HG03066 (cell line): ENCODE measurements at regions not wholly inside any gene's neighbourhood (a gene's known extent, or its start where the extent isn't known, plus 50 kb on each side); places are given as distances from the start of the nearest gene placed in this dataset.
"Not testable (repeated sequence)": the region's sequence is repeated elsewhere in the genome, so short reads cannot be mapped to it uniquely, and the experiment has no call there.

Source experiments
- ATAC-seq: cut with Tn5 transposase; IDR thresholded peaks from one replicate; pipeline ENCODE4 v1.9.1; 2021; ENCODE audit warnings: low read depth; ENCODE audit not compliant: unreplicated experiment

DNA sequence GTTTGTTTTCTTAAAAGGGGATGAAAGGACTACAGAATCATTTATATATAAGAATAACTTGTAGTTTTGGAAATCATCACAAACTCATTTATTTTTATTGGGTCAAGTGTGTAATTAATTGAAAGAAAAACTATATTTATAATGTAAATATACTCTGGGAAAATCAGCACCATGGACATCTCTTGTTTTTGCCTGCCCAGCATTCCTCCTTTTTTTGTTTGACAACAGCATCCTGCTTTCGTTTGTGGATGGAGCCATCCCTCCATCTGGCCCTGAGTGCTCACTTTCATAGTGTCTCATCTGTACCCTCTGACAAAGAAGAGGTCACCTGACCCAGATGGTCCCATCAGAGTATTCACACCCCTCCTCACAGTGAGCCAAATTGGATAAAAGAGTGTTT is 308.2 kb upstream of the HTR1E start:
- no peak for ATAC-seq

DNA sequence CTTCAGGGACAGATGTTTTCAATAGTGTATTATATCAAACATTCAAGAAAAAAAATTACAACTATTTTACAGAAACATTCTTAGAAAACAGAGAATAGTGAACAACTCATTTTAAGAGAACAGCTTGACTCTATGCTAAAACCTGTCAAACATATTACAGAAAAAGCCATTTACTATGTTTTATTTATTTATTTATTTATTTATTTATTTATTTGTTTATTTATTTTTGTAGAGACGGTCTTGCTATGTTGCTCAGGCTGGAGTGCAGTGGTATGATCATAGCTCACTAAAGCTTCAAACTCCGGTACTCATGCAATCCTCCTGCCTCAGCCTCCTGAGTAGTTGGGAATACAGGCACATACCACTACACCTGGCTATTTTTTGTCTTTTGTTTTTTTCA is 317.9 kb upstream of the HTR1E start:
- ATAC-seq = no peak

DNA sequence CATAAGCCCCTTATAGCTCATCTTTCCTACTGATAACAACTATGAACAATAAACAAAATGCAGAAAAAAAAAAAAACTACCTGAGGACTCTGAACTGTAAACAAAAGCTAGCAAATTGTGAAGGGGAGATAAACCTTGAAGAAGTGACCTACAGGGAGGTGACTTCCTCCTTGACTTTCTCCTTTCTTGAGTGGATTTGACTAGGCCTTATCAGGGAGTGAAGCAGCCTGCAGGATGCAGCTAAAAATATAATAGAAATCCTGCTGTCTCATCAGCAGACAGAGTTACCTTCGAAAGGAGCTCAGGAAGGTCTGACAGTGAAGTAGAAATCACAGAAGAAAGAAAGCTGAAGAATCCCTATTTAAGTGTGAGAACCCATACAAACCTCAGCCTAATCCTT is 322.0 kb upstream of the HTR1E start:
- no peak for ATAC-seq

DNA sequence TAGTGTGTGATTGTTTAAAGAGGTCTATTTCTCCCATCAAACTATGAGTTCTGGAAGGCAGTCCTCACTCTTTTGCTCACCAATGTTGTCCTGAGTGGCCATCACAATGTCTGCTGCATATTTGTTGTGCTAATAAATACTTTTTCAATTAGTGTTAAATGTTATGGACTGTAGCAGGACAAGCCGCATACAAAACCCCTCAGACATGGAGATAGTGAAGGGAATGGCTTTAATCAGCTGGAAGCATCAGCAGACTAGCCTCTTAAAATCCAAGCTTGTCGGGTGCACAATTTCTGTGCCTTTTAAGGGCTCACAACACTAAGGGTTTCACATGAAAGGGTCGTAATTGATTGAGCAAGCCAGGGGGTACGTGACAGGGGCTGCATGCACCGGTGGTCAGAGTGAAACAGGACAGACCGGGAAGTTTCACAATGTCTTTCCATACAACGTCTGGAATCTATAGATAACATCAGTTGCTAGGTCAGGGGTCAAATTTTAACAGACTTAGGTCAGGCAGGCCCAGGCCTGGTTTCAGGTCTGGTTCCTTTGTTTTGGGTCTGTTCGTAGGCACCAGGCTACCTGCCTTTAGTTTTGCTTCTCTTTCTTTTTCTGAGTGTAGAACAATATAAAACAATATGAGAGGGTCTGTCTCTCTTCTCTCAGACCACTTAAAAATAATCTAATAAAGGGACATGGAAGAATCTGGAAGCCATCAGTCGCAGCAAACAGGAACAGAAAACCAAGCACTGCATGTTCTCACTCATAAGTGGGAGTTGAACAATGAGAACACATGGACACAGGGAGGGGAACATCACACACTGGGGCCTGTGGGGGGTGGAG is 327.6 kb upstream of the HTR1E start:
- no peak for ATAC-seq

DNA sequence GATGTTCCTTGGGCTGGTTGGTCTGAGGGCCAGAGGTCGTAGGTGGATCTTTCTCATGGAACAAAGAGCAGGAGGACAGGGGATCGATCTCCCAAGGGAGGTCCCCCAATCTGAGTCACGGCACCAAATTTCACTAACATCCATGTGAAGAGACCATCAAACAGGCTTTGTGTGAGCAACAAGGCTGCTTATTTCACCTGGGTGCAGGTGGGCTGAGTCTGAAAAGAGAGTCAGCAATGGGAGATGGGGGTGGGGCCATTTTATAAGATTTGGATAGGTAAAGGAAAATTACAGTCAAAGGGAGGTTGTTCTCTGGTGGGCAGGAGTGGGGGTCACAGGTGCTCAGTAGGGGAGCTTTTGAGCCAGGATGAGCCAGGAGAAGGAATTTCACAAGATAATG is 334.0 kb upstream of the HTR1E start:
- not testable (repeated sequence) for ATAC-seq

DNA sequence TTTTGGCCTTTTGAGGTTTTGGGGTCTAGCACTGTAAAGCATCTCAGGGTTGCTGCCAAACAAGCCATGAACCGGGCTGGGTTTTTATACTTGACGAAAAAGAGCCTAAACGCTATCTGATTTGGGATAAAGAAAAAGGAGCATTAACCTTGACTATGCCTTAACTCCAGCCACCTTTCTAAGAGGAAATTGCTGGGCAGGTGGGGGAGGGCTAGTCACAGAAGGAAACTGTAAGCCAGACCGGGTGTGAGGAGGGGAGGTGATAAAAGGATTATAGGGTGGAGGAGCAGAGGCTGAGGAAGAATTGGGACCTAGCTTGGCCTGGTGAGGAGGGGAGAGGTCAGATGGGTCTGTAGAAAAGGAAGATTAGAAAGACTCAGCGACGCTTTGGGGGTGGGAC is 335.2 kb upstream of the HTR1E start:
- ATAC-seq = not testable (repeated sequence)

DNA sequence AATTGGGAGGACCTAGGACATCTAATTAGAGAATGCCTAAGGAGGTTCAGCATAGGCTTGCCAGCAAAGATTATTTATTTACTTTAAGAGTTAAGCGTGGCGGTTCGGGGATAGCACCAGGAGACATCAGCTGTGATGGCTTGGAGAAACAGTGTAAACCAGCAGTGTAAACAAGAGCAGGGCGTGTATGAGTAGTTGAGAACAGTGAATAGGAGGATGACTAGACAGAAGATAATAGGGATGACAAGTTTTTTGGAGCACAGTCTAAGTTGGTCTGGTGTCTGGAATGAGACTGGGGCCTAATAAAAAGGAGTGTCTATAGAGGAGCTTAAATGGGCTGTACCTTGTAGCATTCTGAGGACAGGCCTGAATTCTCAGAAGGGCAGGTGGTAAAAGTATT is 338.4 kb upstream of the HTR1E start:
- not testable (repeated sequence) for ATAC-seq

DNA sequence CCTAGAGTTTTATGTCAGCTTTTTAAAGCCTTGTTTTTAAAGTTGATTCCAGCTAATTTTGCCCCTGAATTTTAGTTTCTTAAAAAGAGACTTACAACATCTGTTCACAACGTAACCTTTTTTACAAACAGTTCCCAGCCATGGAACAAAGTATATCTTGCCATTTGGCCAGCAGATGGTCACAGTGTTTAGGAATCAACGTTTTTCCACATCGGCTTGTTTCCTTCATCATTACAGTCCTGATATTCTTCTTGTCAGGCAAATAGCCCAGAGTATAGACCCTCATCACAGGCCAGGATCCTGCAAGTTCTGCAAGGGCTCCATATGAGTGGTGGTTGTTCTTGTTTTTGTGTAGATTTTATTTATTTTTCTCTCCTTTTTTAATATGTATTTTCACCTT is 341.7 kb upstream of the HTR1E start:
- no peak for ATAC-seq

DNA sequence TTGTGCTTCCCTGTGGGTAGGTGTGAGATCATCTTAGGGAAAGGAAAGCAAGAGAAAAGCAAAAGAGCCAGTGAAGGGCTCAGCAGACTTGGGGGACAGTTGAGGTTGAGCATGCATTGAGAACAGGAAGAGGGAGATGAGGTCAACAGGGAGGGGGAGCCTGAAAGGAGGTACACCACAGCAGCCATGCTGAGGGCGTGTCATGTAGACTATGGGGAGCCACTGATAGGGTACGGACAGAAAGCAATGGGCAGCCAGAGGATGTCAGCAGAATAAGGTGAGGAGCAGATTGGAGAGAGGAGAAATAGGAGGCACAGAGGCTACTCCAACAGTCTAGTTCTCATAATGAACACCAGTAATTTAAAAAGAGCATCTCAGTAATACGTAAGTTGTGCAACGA is 351.1 kb upstream of the HTR1E start:
- ATAC-seq = no peak

DNA sequence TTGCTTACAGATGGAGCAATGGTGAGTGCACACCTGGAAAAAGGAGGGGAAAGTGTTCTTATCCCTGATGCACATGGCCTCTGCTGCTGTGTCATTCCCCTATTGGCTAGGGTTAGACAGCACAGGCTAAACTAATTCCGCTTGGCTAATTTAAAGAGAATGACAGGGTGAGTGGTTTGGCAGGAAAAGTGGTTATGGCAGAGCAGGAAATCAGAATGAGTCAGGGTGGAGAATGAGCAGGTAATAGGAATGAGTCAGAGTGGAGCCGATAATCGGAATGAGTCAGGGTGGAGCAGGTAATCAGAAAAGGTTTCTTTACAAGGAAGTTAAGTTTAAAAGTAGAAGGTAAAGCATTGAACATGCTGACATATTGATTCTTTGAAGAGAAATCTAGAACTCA is 355.5 kb upstream of the HTR1E start:
- ATAC-seq = no peak

DNA sequence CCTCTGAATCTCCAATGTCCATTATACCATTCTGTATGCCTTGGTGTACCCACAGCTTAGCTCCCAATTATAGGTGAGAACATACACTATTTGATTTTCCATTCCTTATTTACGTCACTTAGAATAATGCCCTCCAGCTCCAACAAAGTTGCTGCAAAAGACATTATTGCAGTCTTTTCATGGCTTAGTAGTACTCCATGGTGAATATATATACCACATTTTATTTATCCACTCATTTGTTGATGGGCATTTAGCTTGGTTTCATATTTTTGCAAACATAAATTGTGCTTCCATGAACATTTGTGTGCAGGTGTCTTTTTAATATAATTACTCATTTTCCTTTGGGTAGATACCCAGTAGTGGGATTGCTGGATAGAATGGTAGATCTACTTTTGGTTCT is 374.1 kb upstream of the HTR1E start:
- ATAC-seq = no peak

DNA sequence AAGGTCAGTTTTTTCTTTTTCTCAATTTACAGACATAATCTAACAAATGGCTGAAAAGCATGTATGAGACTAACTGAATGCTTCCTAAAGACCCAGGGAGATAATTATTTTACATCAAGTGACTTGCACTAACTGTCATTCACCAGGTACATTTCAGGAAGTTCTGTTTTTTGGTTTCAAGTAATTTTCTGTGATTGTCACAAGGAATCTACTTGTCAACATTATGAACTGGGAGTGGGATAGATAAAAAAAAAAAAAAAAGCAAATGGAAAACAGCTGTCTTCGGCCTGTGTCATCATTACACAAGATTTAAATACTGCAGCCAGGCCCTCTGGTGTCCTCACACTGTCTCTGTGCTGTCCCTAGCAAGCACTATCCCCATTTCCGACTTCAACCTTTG is 379.0 kb upstream of the HTR1E start:
- ATAC-seq = no peak

DNA sequence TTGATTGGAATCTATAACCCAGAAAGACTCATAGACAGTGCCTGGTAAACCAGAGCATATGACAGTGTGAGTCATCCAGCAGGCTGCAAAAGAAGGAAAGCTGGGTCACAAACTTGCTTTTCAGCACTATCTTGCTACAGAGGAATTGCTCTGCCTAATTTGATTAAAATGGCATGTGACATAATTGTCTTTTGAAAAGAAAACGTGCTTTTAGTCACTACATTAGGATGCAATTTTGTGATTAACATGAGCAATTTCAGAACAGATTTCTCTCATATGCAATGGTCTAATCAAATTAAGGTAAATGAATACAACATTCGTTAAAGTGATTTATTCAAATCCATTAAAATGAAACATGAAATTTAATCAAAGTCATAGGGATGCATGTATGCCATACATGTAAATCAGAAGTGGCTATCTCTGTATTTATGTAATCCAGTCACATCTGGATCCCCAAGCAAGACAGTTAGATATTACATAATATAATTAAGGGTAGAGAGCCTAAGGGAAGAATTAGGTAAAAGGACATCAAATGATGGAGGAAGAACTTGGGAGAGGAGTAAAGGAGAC is 400.0 kb upstream of the HTR1E start:
- no peak for ATAC-seq

DNA sequence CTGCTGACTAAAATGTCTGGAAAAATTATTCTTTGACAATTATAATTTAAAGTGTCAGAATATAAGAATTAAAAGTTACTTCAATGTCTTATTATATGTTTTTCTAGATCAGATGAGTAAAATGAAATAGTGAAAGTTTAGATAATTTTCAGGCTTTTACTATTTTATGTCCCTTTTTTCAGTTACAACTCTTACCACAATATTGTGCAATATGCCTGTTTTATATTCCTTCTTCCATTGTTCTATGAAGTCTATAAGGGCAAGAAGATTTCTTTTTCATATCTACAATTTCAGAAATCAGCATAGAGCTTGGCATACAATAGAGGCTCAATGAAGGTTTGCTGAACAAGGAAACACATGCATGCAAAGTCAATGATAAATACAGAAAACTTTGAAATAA is 401.2 kb upstream of the HTR1E start:
- no peak for ATAC-seq

DNA sequence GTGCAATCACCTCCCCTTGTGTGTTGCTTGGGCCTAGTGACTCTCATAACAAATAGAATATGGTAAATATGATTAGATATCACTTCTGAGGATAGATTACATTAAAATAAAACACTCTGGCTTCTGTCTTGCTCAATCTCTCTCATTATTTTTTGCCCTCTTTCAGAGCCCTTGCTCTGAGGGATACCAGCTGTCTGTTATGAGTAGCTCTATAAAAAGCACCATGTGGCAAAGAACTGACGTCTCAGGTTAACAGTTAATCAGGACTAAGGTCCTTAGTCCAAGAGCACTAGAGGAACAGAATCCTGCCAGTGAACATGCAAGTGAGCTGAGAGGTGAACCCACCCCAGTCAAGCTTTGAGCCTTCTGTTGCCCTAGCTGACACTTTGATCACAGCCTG is 402.2 kb upstream of the HTR1E start:
- no peak for ATAC-seq

DNA sequence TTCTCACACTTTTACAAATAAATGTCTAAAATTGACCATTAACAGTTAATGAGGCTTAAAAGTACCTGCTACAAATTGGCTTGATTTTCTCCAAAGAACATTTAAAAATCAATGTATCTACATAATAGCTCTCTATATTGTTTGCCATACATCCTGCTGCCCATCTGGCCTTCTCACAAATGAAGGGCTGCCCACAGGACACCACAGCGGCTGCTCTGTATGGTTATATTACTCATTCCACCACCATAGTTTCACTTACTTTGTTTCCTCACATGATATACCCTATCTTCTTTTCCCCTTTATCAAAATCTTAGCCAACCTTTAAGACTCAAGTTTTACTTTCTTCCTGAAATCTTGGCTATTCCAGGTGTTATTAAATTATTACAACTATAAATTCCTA is 407.7 kb upstream of the HTR1E start:
- ATAC-seq = no peak

DNA sequence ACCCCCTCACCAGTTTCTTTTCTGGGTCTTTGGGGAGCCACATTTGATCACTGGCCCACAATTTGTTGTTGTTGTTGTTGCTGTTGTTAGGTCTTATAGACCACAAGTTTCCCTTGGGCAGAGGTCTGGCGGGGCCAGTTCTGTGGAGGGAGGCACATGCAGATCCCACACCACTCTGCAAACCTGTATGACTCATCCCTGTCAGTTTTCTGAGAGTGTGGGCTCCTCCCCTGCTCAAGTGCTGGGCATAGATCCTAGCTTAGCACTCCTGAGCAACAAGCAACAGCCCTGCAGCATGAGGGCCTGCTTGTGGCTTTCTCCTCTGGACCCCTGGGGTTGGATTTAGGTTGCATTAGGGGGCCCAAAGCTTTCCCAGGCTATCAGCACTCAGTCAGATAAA is 411.1 kb upstream of the HTR1E start:
- no peak for ATAC-seq

DNA sequence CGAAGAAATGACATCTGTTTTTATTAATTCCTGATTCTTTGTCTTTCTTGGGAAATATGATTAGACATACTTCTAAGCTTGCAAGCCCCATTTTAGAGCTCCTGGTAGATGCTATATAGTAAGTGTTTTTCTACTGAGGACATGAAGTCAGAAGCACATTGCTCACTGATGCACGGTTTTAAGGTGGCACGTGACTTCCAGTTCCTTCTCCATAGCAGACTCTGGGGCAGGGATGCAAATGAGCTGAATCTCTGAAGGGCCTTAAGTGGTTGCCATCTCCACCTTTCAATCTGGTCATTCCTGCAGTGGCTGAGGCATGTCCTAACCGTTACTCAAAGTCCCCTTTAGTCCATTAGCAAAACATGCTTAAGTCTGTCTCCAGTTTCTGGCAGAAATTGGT is 421.2 kb upstream of the HTR1E start:
- no peak for ATAC-seq

DNA sequence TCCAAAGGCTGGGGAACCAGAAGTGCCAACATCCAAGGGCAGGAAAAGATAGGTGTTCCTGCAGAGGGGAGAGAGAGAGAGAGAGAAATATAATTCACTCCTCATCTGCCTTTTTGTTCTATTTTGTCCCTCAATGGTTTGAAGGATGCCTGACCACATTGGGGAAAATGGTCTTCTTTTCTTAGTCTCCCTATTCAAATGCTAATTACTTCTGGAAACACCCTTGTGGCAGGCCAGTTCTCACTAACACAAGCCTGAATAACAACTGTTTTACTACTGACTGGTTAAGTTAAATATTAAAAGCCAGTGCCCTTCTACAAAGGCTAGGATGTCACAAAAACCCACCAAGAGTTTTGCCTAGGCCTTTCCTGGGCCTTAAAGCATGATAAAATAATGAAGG is 425.4 kb upstream of the HTR1E start:
- no peak for ATAC-seq

DNA sequence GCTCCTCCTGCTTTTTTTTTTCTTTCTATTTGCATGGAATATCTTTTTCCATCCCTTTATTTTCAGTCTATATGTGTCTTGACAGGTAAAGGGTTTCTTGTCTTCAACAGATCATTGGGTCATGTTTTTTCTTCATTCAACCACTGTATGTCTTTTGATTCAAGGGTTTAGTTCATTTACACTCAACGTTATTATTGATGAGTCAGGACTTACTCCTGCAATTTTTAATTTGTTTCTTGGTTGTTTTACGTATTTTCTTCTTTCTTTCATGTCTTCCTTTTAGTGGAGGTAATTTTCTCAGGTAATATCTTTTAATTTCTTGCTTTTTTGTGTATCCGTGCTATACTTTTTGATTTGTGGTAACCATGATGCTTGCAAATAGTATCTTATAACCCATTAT is 429.1 kb upstream of the HTR1E start:
- ATAC-seq = no peak

DNA sequence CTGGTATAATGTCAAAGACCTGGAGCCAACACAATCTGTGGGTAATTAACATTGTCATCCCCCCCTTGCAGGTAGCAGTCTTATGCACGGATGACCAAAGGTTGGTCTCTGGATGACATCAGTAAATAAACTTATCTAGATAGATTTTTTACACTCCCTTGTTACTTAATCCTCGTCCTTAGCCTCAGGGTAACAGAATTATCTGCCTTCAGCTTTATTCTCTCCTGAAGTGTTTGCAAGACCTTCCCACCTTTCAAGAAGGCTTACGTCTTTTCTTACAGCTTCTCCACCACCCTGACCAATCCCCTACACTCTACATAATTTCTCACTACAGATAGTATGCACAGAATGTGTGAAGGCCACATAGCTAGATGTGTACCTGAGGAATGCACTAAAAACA is 434.8 kb upstream of the HTR1E start:
- no peak for ATAC-seq

DNA sequence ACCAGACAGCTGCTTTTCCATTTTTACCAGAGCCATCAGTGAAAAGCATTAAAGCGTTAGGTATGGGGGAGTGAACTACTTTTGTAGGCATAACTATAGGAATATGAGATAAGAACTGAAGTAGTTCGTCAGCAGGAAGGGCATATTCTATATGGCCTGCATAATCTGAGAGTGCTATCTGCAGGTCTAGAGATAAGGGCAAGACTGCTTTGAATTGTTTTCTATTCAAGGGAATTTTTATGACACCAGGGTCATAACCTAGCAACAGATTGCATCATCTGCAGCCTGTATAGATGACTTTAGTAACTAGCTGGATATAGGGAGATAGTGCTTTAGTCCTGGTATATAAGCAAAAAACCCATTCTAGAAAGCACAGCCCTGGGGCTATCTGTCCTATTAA is 437.3 kb upstream of the HTR1E start:
- no peak for ATAC-seq

DNA sequence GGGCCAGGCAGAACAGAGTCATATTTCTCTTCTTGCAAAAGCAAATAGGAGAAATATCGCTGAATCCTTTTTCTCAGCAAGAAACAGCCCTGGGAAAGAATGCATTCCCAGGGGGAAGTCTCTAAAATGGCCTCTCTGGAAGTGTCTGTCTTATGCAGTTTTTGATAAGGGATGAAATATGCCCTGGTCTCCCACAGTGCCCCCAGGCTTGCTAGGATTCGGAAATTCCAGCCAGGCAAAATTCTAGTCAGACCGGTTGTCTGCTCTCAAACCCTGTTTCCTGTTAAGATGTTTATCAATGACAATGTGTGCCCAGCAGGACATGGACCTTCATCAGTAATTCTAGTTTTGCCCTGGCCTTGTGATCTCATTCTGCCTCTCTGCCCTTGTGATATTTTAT is 448.3 kb upstream of the HTR1E start:
- ATAC-seq = not testable (repeated sequence)
